Type B pancreatic cell (in vitro differentiated cells): ENCODE measurements at regions not wholly inside any gene's neighbourhood (a gene's known extent, or its start where the extent isn't known, plus 50 kb on each side); places are given as distances from the start of the nearest gene placed in this dataset.
"Not testable (repeated sequence)": the region's sequence is repeated elsewhere in the genome, so short reads cannot be mapped to it uniquely, and the experiment has no call there.

Experiments used
- DNase-seq: peaks from one replicate; pipeline ENCODE4 v3.0.0; 2021; ENCODE audit warnings: mixed read lengths; ENCODE audit not compliant: unreplicated experiment; ENCODE audit errors: extremely low spot score
- H3K27ac Mint-ChIP-seq: 2 replicates; pipeline ENCODE4 v1.8.0; 2021; ENCODE audit warnings: mild to moderate bottlenecking, mixed read lengths
- H3K27me3 Mint-ChIP-seq: 2 replicates; pipeline ENCODE4 v1.8.0; 2021; ENCODE audit warnings: mixed read lengths
- H3K36me3 Mint-ChIP-seq: 2 replicates; pipeline ENCODE4 v1.8.0; 2021; ENCODE audit warnings: mixed read lengths
- H3K4me1 Mint-ChIP-seq: one replicate; pipeline ENCODE4 v1.8.0; 2021; ENCODE audit warnings: mixed read lengths; ENCODE audit not compliant: unreplicated experiment
- H3K4me3 Mint-ChIP-seq: 2 replicates; pipeline ENCODE4 v1.8.0; 2021; ENCODE audit warnings: mild to moderate bottlenecking, mixed read lengths
- H3K9me3 Mint-ChIP-seq: 2 replicates; pipeline ENCODE4 v1.8.0; 2021; ENCODE audit warnings: mixed read lengths
- TF ChIP-seq, protein P1 (sequence below): fragments of 200-600 bp; sonication (generic); conservative IDR thresholded peaks from 2 replicates; pipeline ENCODE4 v1.5.0; 2021; ENCODE audit warnings: antibody characterized with exemption, mild to moderate bottlenecking

DNA sequence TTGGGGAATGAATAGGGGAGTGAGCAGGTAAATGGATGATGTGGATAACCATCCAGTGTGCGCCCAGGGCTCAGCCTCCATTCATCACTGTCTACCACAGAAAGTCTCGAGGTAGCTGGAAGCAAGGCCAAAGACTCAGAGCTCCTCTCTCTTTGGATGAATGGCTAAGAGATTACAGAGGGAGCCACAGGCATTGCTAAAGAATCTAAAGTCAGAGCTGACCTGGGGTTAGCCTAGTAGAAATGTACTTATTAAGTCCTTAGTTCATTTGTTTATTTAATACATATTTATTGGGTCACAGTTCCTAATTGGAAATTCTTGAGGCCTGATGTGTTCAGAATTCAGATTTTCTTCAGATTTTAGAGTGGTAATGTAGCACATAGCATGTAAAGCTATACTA lies 88.7 kb upstream of the HPF1 start:
- H3K27me3 Mint-ChIP-seq: no peaks in the 10 kb centered on the region
- H3K27ac Mint-ChIP-seq: no peak overlapping the region
- H3K9me3 Mint-ChIP-seq: no peaks in the 10 kb centered on the region
- H3K4me3 Mint-ChIP-seq: no peak overlapping the region
- TF ChIP-seq, protein P1, sequence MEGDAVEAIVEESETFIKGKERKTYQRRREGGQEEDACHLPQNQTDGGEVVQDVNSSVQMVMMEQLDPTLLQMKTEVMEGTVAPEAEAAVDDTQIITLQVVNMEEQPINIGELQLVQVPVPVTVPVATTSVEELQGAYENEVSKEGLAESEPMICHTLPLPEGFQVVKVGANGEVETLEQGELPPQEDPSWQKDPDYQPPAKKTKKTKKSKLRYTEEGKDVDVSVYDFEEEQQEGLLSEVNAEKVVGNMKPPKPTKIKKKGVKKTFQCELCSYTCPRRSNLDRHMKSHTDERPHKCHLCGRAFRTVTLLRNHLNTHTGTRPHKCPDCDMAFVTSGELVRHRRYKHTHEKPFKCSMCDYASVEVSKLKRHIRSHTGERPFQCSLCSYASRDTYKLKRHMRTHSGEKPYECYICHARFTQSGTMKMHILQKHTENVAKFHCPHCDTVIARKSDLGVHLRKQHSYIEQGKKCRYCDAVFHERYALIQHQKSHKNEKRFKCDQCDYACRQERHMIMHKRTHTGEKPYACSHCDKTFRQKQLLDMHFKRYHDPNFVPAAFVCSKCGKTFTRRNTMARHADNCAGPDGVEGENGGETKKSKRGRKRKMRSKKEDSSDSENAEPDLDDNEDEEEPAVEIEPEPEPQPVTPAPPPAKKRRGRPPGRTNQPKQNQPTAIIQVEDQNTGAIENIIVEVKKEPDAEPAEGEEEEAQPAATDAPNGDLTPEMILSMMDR: no peak
- peaks cover 10% of the 10 kb centered on the region for H3K4me1 Mint-ChIP-seq
- DNase-seq: no peak
- no peaks in the 10 kb centered on the region for H3K36me3 Mint-ChIP-seq

DNA sequence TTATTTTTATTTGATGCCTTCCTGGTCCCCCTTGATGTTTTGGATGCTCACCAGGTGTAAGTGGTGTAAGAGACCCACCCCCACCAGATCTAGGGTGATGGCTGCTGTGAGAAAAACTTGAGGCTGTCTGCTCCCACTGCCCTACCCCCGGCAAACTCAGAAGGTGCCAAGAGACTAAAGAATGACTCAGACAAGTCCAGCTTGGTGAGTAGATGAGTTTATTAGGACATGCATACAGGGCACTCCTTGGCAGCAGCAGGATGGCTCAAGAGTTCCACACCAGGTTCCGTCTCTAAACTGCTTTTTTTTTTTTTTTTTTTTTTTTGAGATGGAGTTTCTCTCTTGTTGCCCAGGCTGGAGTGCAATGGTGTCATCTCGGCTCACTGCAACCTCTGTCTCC lies 84.0 kb upstream of the HPF1 start:
- no peaks in the 10 kb centered on the region for H3K4me1 Mint-ChIP-seq
- no peak overlapping the region for H3K4me3 Mint-ChIP-seq
- no peak overlapping the region for H3K27ac Mint-ChIP-seq
- peaks cover 4% of the 10 kb centered on the region for H3K9me3 Mint-ChIP-seq
- no peak for DNase-seq
- no peaks in the 10 kb centered on the region for H3K27me3 Mint-ChIP-seq
- TF ChIP-seq, protein P1: no peak
- no peaks in the 10 kb centered on the region for H3K36me3 Mint-ChIP-seq

DNA sequence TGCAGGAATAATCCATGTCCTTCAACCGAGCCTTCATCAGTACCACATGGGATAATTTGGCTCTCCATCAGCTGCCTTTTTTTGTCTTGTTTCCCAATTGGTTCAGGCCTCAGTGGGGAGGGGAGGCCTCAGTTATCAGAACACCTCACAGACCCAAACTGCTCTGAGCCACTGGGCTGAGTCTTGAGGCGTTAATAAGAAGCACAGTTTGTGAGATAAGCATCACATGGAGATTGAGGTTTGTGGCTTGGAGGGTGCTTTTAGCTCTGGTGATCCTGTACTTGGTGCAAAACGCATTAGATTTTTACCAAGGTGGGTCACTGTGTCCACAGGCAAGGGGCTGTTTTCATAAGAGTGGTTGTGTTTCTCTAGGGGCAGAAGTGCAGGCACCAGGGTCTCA lies 82.8 kb upstream of the HPF1 start:
- Mint-ChIP-seq H3K4me3 (no peak overlapping the region), H3K4me1 (no peaks in the 10 kb centered on the region), H3K27me3 (no peaks in the 10 kb centered on the region), H3K9me3 (peaks cover 4% of the 10 kb centered on the region), H3K27ac (no peak overlapping the region), H3K36me3 (no peaks in the 10 kb centered on the region)
- TF ChIP-seq, protein P1: no peak
- DNase-seq: no peak

DNA sequence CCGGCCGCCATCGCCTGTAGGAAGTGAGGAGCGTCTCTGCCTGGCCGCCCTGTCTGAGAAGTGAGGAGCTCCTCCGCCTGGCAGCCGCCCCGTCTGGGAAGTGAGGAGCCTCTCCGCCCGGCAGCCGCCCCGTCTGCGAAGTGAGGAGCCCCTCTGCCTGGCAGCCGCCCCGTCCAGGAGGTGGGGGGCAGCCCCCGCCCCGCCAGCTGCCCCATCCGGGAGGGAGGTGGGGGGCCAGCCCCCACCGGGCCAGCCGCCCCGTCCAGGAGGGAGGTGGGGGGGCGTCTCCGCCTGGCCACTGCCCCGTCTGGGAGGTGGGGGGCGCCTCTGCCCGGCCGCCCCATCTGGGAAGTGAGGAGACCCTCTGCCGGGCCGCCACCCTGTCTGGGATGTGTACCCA lies 70.6 kb upstream of the HPF1 start:
- not testable (repeated sequence) for DNase-seq, H3K4me1 Mint-ChIP-seq, H3K27ac Mint-ChIP-seq, H3K4me3 Mint-ChIP-seq, H3K9me3 Mint-ChIP-seq, H3K36me3 Mint-ChIP-seq
- peaks cover 17% of the 10 kb centered on the region for H3K27me3 Mint-ChIP-seq

DNA sequence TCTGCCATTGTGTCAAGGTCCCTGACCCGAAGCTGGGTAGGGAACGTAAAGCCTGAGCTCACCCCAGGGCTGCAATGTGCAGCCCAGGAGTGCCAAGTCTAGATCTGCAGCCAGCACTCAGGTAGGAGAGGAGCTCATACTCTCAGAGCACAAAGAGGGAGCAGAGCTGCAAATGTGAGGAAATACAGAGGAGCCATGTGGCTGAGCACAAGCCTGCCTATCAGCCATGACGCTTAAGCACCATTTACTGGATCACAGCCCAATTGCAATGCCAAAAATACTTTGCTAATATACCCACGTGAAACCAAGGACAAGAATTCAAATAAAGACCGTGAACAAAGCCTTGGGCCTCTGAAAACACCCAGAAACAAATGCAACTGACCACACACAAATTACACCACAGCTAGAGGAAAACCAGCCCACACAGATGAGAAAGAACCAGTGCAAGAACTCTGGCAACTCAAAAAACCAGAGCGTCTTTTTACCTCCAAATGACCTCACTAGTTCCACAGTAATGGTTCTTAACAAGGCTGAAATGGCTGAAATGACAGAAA lies 69.0 kb upstream of the HPF1 start:
- H3K27me3 Mint-ChIP-seq: peaks cover 17% of the 10 kb centered on the region
- H3K4me3 Mint-ChIP-seq: no peak overlapping the region
- no peaks in the 10 kb centered on the region for H3K9me3 Mint-ChIP-seq

DNA sequence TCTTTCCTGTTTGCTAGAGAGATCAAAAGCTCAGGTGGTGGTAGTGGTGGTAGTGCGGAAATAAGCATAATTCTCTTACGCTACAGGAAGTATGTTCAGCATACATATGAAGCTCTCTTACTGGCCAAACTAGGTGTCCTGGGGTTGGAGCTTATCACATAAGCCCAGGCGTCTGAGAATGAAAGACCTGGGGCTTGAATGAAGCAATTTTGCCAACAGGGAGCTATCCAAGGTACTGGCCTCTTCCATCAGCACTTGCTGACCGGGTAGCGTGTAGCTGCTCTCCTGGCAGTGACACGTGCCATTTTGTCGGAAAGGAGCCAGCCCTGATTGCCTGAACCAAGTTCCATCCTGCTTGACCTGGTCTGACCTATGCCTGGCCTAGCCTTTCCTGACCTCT lies 65.9 kb upstream of the HPF1 start:
- DNase-seq: peak; percentile 72
- no peak overlapping the region for H3K27ac Mint-ChIP-seq
- no peak overlapping the region for H3K4me3 Mint-ChIP-seq
- H3K27me3 Mint-ChIP-seq: peaks cover 5% of the 10 kb centered on the region
- TF ChIP-seq, protein P1: no peak
- H3K36me3 Mint-ChIP-seq: no peaks in the 10 kb centered on the region
- no peaks in the 10 kb centered on the region for H3K9me3 Mint-ChIP-seq
- H3K4me1 Mint-ChIP-seq: no peaks in the 10 kb centered on the region

More for the DNA sequence above, 69.0 kb upstream of the HPF1 start:
- Mint-ChIP-seq H3K4me1 (no peaks in the 10 kb centered on the region), H3K36me3 (no peaks in the 10 kb centered on the region), H3K27ac (no peak overlapping the region)
- DNase-seq: no peak
- TF ChIP-seq, protein P1: no peak
